T-helper 1 cell treated with Interleukin-12 subunit alpha and Interleukin-12 subunit beta and Interleukin-4 antibody, amounts not matched to agents 30 μg/mL and 1 μg/mL, for 36 hours (primary cell): ENCODE measurements at regions not wholly inside any gene's neighbourhood (a gene's known extent, or its start where the extent isn't known, plus 50 kb on each side); places are given as distances from the start of the nearest gene placed in this dataset.

ENCODE experiments used
- H3K27ac Mint-ChIP-seq: one replicate; pipeline ENCODE4 v1.8.0; 2021; ENCODE audit warnings: mild to moderate bottlenecking, mixed read lengths
- H3K27me3 Mint-ChIP-seq: one replicate; pipeline ENCODE4 v1.8.0; 2021; ENCODE audit warnings: low read depth, mixed read lengths
- H3K36me3 Mint-ChIP-seq: one replicate; pipeline ENCODE4 v1.8.0; 2021; ENCODE audit warnings: low read depth, mixed read lengths
- H3K4me1 Mint-ChIP-seq: one replicate; pipeline ENCODE4 v1.8.0; 2021; ENCODE audit warnings: low read depth, mixed read lengths
- H3K4me3 Mint-ChIP-seq: one replicate; pipeline ENCODE4 v1.8.0; 2021; ENCODE audit warnings: mild to moderate bottlenecking, moderate library complexity, mixed read lengths
- H3K9me3 Mint-ChIP-seq: one replicate; pipeline ENCODE4 v1.8.0; 2021; ENCODE audit warnings: mixed read lengths

GRCh38 chr2:81647715-81648230 lies 1343.2 kb upstream of the LRRTM1 start:
- Mint-ChIP-seq H3K4me1 (no peaks in the 10 kb centered on the region), H3K4me3 (no peak overlapping the region), H3K36me3 (no peaks in the 10 kb centered on the region), H3K27ac (no peak overlapping the region), H3K27me3 (no peaks in the 10 kb centered on the region), H3K9me3 (peaks cover 35% of the 10 kb centered on the region)

GRCh38 chr2:81645745-81646301 lies 1341.3 kb upstream of the LRRTM1 start:
- no peak overlapping the region for H3K27ac Mint-ChIP-seq

GRCh38 chr2:81644189-81644588 lies 1339.6 kb upstream of the LRRTM1 start:
- Mint-ChIP-seq H3K4me1 (no peaks in the 10 kb centered on the region), H3K4me3 (no peak overlapping the region), H3K9me3 (peaks cover 16% of the 10 kb centered on the region), H3K36me3 (no peaks in the 10 kb centered on the region), H3K27me3 (no peaks in the 10 kb centered on the region), H3K27ac (no peak overlapping the region)

More at GRCh38 chr2:81645745-81646301, 1341.3 kb upstream of the LRRTM1 start:
- no peaks in the 10 kb centered on the region for H3K4me1 Mint-ChIP-seq
- H3K27me3 Mint-ChIP-seq, result no peaks in the 10 kb centered on the region
- no peak overlapping the region for H3K4me3 Mint-ChIP-seq
- H3K9me3 Mint-ChIP-seq, result peaks cover 26% of the 10 kb centered on the region
- H3K36me3 Mint-ChIP-seq, result no peaks in the 10 kb centered on the region

GRCh38 chr2:81624825-81625224 lies 1320.3 kb upstream of the LRRTM1 start:
- Mint-ChIP-seq H3K27me3 (no peaks in the 10 kb centered on the region), H3K4me3 (no peak overlapping the region), H3K36me3 (no peaks in the 10 kb centered on the region), H3K27ac (no peak overlapping the region), H3K4me1 (no peaks in the 10 kb centered on the region), H3K9me3 (peaks cover 37% of the 10 kb centered on the region)

GRCh38 chr2:81600088-81600487 lies 1295.5 kb upstream of the LRRTM1 start:
- H3K9me3 Mint-ChIP-seq, result peaks cover 20% of the 10 kb centered on the region
- H3K36me3 Mint-ChIP-seq, result no peaks in the 10 kb centered on the region
- H3K27me3 Mint-ChIP-seq, result no peaks in the 10 kb centered on the region
- no peak overlapping the region for H3K4me3 Mint-ChIP-seq
- no peaks in the 10 kb centered on the region for H3K4me1 Mint-ChIP-seq
- H3K27ac Mint-ChIP-seq, result no peak overlapping the region

GRCh38 chr2:81598453-81598852 lies 1293.9 kb upstream of the LRRTM1 start:
- Mint-ChIP-seq H3K4me3 (no peak overlapping the region), H3K4me1 (no peaks in the 10 kb centered on the region), H3K27me3 (no peaks in the 10 kb centered on the region), H3K36me3 (no peaks in the 10 kb centered on the region), H3K27ac (no peak overlapping the region), H3K9me3 (peaks cover 19% of the 10 kb centered on the region)

GRCh38 chr2:81589406-81589805 lies 1284.9 kb upstream of the LRRTM1 start:
- no peak overlapping the region for H3K27ac Mint-ChIP-seq
- H3K9me3 Mint-ChIP-seq, result peaks cover 11% of the 10 kb centered on the region
- no peaks in the 10 kb centered on the region for H3K27me3 Mint-ChIP-seq
- no peak overlapping the region for H3K4me3 Mint-ChIP-seq
- H3K36me3 Mint-ChIP-seq, result no peaks in the 10 kb centered on the region
- H3K4me1 Mint-ChIP-seq, result no peaks in the 10 kb centered on the region

- Mint-ChIP-seq H3K27ac (no peak overlapping the region), H3K4me1 (no peaks in the 10 kb centered on the region), H3K36me3 (no peaks in the 10 kb centered on the region), H3K27me3 (no peaks in the 10 kb centered on the region), H3K4me3 (no peak overlapping the region), H3K9me3 (peaks cover 17% of the 10 kb centered on the region)
Measured at GRCh38 chr2:81583311-81584108, 1279.0 kb upstream of the LRRTM1 start.

GRCh38 chr2:81576713-81577112 lies 1272.2 kb upstream of the LRRTM1 start:
- H3K27me3 Mint-ChIP-seq, result no peaks in the 10 kb centered on the region
- no peaks in the 10 kb centered on the region for H3K4me1 Mint-ChIP-seq
- H3K9me3 Mint-ChIP-seq, result peaks cover 24% of the 10 kb centered on the region
- H3K36me3 Mint-ChIP-seq, result no peaks in the 10 kb centered on the region
- H3K4me3 Mint-ChIP-seq, result no peak overlapping the region
- H3K27ac Mint-ChIP-seq, result no peak overlapping the region

GRCh38 chr2:81551040-81551634 lies 1246.6 kb upstream of the LRRTM1 start:
- Mint-ChIP-seq H3K9me3 (peaks cover 12% of the 10 kb centered on the region), H3K4me3 (no peak overlapping the region), H3K27me3 (no peaks in the 10 kb centered on the region), H3K4me1 (no peaks in the 10 kb centered on the region), H3K27ac (no peak overlapping the region), H3K36me3 (no peaks in the 10 kb centered on the region)

GRCh38 chr2:81550277-81550676 lies 1245.7 kb upstream of the LRRTM1 start:
- Mint-ChIP-seq H3K4me3 (no peak overlapping the region), H3K27ac (no peak overlapping the region), H3K9me3 (peaks cover 12% of the 10 kb centered on the region), H3K27me3 (no peaks in the 10 kb centered on the region), H3K4me1 (no peaks in the 10 kb centered on the region), H3K36me3 (no peaks in the 10 kb centered on the region)

GRCh38 chr2:81549646-81550045 lies 1245.1 kb upstream of the LRRTM1 start:
- no peaks in the 10 kb centered on the region for H3K4me1 Mint-ChIP-seq
- peaks cover 12% of the 10 kb centered on the region for H3K9me3 Mint-ChIP-seq
- no peaks in the 10 kb centered on the region for H3K27me3 Mint-ChIP-seq
- H3K4me3 Mint-ChIP-seq, result no peak overlapping the region
- H3K27ac Mint-ChIP-seq, result no peak overlapping the region
- no peaks in the 10 kb centered on the region for H3K36me3 Mint-ChIP-seq

GRCh38 chr2:81545626-81546025 lies 1241.1 kb upstream of the LRRTM1 start:
- no peaks in the 10 kb centered on the region for H3K9me3 Mint-ChIP-seq
- H3K27me3 Mint-ChIP-seq, result no peaks in the 10 kb centered on the region
- H3K36me3 Mint-ChIP-seq, result no peaks in the 10 kb centered on the region
- H3K27ac Mint-ChIP-seq, result no peak overlapping the region
- no peak overlapping the region for H3K4me3 Mint-ChIP-seq
- no peaks in the 10 kb centered on the region for H3K4me1 Mint-ChIP-seq

GRCh38 chr2:81542119-81542518 lies 1237.6 kb upstream of the LRRTM1 start:
- no peak overlapping the region for H3K27ac Mint-ChIP-seq
- H3K9me3 Mint-ChIP-seq, result peaks cover 4% of the 10 kb centered on the region
- no peaks in the 10 kb centered on the region for H3K36me3 Mint-ChIP-seq
- H3K4me1 Mint-ChIP-seq, result no peaks in the 10 kb centered on the region
- H3K4me3 Mint-ChIP-seq, result no peak overlapping the region
- no peaks in the 10 kb centered on the region for H3K27me3 Mint-ChIP-seq

- Mint-ChIP-seq H3K27ac (no peak overlapping the region), H3K4me1 (no peaks in the 10 kb centered on the region), H3K36me3 (no peaks in the 10 kb centered on the region), H3K9me3 (peaks cover 14% of the 10 kb centered on the region), H3K4me3 (no peak overlapping the region), H3K27me3 (no peaks in the 10 kb centered on the region)
Measured at GRCh38 chr2:81529944-81530343, 1225.4 kb upstream of the LRRTM1 start.
